GM20000 (cell line): ENCODE measurements at regions not wholly inside any gene's neighbourhood (a gene's known extent, or its start where the extent isn't known, plus 50 kb on each side); places are given as distances from the start of the nearest gene placed in this dataset.
A peak's percentile ranks its signal among the peaks of the same experiment; 100 is the strongest.

Source experiments
- DNase-seq: peaks from one replicate; pipeline ENCODE4 v3.0.0; 2012; ENCODE audit warnings: low spot score
- TF ChIP-seq, protein P1 (sequence below): IDR thresholded peaks from 2 replicates; pipeline ENCODE4 v1.5.1; 2012; ENCODE audit warnings: mild to moderate bottlenecking, control low read depth; ENCODE audit errors: extremely low read depth, missing control alignments

DNA sequence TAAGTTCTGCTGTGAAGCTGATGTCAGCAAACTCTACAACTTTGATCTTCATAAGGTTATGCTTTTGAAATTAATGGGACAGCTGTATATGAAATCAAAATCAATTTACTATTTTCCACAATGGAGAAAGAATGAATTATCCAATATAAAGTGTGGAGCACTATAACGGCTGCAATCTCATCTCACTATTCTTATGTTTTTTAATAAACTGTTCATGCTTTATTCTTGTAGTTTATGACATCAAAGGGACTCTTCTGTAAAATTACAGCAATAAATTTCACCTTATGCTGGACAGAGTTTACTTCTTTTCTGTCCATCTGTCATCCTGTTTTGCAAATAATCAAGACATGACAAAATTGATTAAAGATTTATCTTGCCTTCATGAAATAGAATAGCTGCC is 192.5 kb downstream of the TECRL start:
- DNase-seq: no peak

DNA sequence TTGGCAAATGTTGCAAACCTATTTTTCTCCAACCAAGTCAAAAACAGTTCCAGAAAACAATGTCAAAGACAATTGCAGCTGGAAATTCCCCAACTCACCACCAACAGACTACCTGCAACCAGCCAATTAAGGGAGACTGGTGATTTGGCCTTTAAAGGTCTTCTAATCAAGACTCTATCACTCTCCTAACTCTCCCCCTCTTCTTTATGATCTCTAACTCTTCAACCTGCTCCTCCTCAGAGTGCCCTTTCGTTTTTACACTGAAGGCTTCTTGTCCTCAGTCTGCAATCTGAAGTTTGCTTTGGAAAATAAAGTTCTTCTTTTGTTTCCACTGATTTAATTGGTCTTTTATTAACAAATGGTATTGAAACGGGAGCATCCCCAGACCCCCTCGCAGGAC is 203.9 kb downstream of the TECRL start:
- TF ChIP-seq, protein P1, sequence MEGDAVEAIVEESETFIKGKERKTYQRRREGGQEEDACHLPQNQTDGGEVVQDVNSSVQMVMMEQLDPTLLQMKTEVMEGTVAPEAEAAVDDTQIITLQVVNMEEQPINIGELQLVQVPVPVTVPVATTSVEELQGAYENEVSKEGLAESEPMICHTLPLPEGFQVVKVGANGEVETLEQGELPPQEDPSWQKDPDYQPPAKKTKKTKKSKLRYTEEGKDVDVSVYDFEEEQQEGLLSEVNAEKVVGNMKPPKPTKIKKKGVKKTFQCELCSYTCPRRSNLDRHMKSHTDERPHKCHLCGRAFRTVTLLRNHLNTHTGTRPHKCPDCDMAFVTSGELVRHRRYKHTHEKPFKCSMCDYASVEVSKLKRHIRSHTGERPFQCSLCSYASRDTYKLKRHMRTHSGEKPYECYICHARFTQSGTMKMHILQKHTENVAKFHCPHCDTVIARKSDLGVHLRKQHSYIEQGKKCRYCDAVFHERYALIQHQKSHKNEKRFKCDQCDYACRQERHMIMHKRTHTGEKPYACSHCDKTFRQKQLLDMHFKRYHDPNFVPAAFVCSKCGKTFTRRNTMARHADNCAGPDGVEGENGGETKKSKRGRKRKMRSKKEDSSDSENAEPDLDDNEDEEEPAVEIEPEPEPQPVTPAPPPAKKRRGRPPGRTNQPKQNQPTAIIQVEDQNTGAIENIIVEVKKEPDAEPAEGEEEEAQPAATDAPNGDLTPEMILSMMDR: no peak
- DNase-seq: peak; percentile 2

More for the DNA sequence above, 192.5 kb downstream of the TECRL start:
- TF ChIP-seq, protein P1: no peak

DNA sequence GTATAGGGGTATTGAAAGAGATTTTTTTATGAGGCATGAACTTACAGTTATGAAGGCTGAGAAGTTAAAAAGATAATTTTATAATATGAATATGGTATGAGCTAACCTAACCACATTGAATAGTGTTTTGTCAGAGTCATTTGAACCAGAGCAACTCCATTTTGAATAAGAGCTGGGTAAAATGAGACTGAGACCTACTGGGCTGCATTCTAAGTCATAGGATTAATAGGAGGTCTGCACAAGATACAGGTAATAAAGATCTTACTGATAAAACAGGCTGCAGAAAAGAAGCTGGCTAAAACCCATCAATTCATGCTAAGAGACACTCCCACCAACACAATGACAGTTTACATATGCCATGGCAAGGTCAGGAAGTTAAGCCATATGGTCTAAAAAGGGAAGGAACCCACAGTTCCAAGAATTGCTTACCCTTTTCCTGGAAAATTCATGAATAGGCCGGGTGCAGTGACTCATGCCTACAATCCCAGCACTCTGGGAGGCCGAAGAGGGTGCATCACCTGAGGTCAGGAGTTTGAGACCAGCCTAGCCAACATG is 209.2 kb downstream of the TECRL start:
- DNase-seq: no peak
- TF ChIP-seq, protein P1: no peak

DNA sequence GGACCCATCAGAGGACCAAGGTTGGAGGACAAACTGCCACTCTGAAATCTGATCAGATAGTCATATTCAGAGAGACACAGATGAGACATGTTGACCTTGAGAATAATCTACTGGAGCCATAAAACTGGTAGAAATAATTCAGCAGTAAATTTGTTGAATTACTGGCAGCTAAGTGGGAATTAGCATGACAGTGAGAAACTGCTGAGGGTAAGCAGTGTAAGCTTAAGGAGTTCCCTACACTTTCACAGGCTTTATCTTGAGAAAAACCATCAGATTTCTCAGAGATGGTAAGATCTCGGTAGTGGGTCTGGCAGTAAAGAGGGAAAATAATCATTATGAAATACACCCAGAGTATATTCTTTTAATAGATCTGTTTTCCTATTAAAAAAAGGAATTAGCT is 213.7 kb downstream of the TECRL start:
- DNase-seq: no peak
- TF ChIP-seq, protein P1: no peak

DNA sequence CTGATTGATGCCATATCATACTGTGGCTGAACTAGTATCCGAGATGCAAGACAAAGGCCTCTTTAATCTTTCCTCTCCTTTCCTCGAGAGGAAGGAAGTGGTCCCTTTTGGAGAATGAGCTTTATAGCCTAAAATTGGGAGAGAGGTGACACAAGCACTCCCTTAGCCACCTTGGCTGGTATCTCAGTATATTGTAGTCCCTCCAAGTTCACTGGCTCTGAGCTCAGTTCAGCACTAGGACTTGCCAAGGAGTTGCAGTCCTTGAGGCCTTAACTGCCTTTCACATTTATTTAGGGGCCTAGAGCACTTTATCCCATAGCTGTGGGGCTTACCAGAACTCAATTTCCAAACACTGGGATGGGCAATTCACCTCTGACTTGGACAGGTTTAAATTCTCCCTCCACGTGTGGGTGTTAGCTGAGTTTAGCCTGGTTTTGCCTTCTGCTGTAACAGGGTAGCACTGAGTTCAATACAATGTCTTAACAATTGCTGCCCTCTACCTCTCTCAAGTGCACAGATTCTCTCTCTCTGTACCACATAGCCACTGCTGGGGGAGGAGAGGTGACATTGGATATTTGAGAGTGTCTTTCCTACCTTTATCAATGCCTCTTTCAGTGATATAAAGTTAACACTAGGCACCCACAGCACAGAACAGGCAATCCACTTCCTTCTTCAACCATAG is 216.4 kb downstream of the TECRL start:
- TF ChIP-seq, protein P1: no peak
- no peak for DNase-seq

DNA sequence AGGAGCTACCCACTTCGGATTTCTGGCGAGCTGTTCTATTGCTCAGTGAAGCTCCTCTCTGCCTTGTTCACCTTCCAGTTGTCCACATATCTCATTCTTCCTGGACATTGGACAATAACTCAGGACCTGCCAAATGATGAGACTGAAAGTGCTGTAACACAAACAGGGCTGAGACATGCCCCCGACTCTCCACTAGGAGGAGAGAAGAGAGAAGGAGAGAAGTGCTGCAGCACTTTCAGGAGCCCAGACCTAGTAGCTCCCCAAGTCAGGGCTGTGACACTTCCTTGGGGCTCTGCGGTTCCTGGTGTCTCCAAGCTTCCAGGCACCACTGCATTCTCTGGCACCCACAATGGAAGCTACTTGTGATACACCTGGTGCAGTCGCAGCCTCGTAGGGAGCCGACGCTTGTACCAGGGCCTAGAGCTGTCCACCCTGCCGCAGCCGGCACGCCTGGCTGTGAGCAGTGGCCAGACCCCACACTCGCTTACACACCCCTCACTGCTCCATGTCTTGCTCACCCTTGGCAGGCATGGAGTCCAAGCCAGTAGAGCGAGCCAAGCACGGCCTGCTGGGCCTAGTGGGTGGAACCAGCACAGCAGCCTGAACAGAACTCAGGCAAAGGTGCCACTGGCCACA is 234.9 kb downstream of the TECRL start:
- TF ChIP-seq, protein P1: no peak
- DNase-seq: no peak

DNA sequence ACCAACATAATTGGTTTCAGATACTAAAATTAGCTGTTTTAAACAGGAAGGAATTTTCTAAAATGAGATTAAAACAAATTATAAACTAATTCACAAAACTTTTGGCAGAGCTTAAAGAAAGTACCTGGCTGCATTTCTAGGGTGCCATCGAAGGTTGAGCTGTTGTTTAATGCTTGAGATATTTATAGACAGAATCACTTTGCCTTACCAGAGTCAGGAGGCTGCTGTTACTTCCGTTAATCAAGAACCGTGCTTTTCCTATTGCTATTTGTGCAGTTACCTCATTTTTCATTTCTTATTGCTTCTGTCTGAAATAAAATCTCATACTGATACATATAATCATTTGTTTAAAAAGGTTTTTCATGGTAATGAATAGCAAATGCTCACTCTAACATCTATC is 242.9 kb downstream of the TECRL start:
- DNase-seq: no peak
- TF ChIP-seq, protein P1: no peak
